PC-9 (cell line): ENCODE measurements at regions not wholly inside any gene's neighbourhood (a gene's known extent, or its start where the extent isn't known, plus 50 kb on each side); places are given as distances from the start of the nearest gene placed in this dataset.

Source experiments
- BruUV-seq: library from RNA; stranded (reverse); fragments of 400-500 nt; replicated peaks from 2 replicates; lab custom pipeline; 2021; lab: Mats Ljungman, UMichigan
- CTCF ChIA-PET: fragments of 300-600 bp; sonication (Branson Sonifier 250); formaldehyde crosslinking; loops from one replicate; lab custom pipeline; 2022; ENCODE audit warnings: antibody characterized with exemption; lab: Charles Lee
- POLR2A ChIA-PET: fragments of 300-600 bp; sonication (Branson Sonifier 250); formaldehyde crosslinking; loops from one replicate; lab custom pipeline; 2022; ENCODE audit warnings: antibody characterized with exemption; ENCODE audit not compliant: unreplicated experiment; lab: Charles Lee
- DNase-seq, 2 experiments: peaks; one replicate each; pipeline versions ENCODE4 v3.0.0 to v3.0.0-alpha.2; 2015 to 2022; ENCODE audit warnings: mixed read lengths in 1 of 2
- H2AFZ ChIP-seq: fragments of 200-600 bp; sonication (generic); 2 replicates; pipeline ENCODE4 v1.8.1; 2017; ENCODE audit warnings: antibody characterized with exemption
- H3F3A ChIP-seq: fragments of 200-600 bp; sonication (generic); 2 replicates; pipeline ENCODE4 v1.8.1; 2017; ENCODE audit warnings: antibody characterized with exemption, mild to moderate bottlenecking, low read depth; ENCODE audit not compliant: insufficient read depth
- H3K27ac ChIP-seq: fragments of 200-600 bp; sonication (generic); 2 replicates; pipeline ENCODE4 v1.6.1; 2016; ENCODE audit warnings: mixed run types
- H3K27me3 ChIP-seq: fragments of 200-600 bp; sonication (generic); 2 replicates; pipeline ENCODE4 v1.6.1; 2016; ENCODE audit warnings: low read depth, mixed run types; ENCODE audit not compliant: insufficient read depth
- H3K36me3 ChIP-seq: fragments of 200-600 bp; sonication (generic); 2 replicates; pipeline ENCODE4 v1.6.1; 2016; ENCODE audit warnings: low read depth, mixed run types
- H3K4me1 ChIP-seq: fragments of 200-600 bp; sonication (generic); replicated peaks from 2 replicates; pipeline ENCODE4 v1.6.1; 2016; ENCODE audit warnings: mixed run types; ENCODE audit not compliant: insufficient read depth
- H3K4me2 ChIP-seq: fragments of 200-600 bp; sonication (generic); 2 replicates; pipeline ENCODE4 v1.6.1; 2017; ENCODE audit warnings: mixed run types
- H3K4me3 ChIP-seq: fragments of 200-600 bp; sonication (generic); 2 replicates; pipeline ENCODE4 v1.6.1; 2016; ENCODE audit warnings: mixed run types
- H3K79me2 ChIP-seq: fragments of 200-600 bp; sonication (generic); 2 replicates; pipeline ENCODE4 v1.6.1; 2017; ENCODE audit warnings: low read depth, mixed run types
- H3K9me2 ChIP-seq: fragments of 200-600 bp; sonication (generic); 2 replicates; pipeline ENCODE4 v1.8.1; 2017; ENCODE audit warnings: mild to moderate bottlenecking; ENCODE audit not compliant: insufficient read depth
- H3K9me3 ChIP-seq: fragments of 200-600 bp; sonication (generic); 2 replicates; pipeline ENCODE4 v1.8.1; 2016; ENCODE audit warnings: low read depth; ENCODE audit not compliant: insufficient read depth
- H4K20me1 ChIP-seq: fragments of 200-600 bp; sonication (generic); 2 replicates; pipeline ENCODE4 v1.8.1; 2017; ENCODE audit not compliant: insufficient read depth
- CTCF ChIP-seq: fragments of 200-600 bp; sonication (generic); conservative IDR thresholded peaks from 2 replicates; pipeline ENCODE4 v1.6.1; 2017; ENCODE audit warnings: mixed run types, antibody characterized with exemption, mild to moderate bottlenecking, moderate library complexity
- EZH2 ChIP-seq: fragments of 200-600 bp; sonication (generic); IDR thresholded peaks from 2 replicates; pipeline ENCODE4 v1.8.0; 2017; ENCODE audit warnings: antibody characterized with exemption, low read depth
- intact Hi-C: fragments of 100-400 bp; cut with micrococcal nuclease; formaldehyde crosslinking; loops from one replicate; pipeline ENCODE4 v1.10.0; 2022; ENCODE audit not compliant: unreplicated experiment

GRCh38 chr9:14423815-14424261, 109.9 kb upstream of the NFIB start:
- Histone ChIP-seq H3K4me1 (peaks cover 19% of the 10 kb centered on the region; the same call in 1 of the 2 replicates), H2AFZ (no peak overlapping the region), H3K36me3 (no peaks in the 10 kb centered on the region), H3K9me3 (no peaks in the 10 kb centered on the region), H3K27me3 (no peaks in the 10 kb centered on the region), H3K27ac (no peak overlapping the region), H3F3A (no peaks in the 10 kb centered on the region), H3K79me2 (no peaks in the 10 kb centered on the region), H3K9me2 (no peaks in the 10 kb centered on the region), H4K20me1 (no peaks in the 10 kb centered on the region), H3K4me3 (no peak overlapping the region), H3K4me2 (peak overlapping the region; percentile 31; the same call in 1 of the 2 replicates)
- CTCF ChIA-PET = no interaction called here
- no peak for DNase-seq
- intact Hi-C loops = loop anchor here (10.0 kb wide), 1 partner anchor 99 kb away; no protein-coding TSS in a partner anchor
- TF ChIP-seq EZH2 (no peak), CTCF (no peak)
- no TSS peak for BruUV-seq
- POLR2A ChIA-PET = no interaction called here

GRCh38 chr9:14421291-14421690, 107.3 kb upstream of the NFIB start:
- POLR2A ChIA-PET = no interaction called here

GRCh38 chr9:14418941-14419937, 105.3 kb upstream of the NFIB start:
- Histone ChIP-seq H4K20me1 (no peaks in the 10 kb centered on the region), H3K79me2 (no peaks in the 10 kb centered on the region), H3K27me3 (no peaks in the 10 kb centered on the region), H3K9me2 (no peaks in the 10 kb centered on the region), H3K4me2 (no peak overlapping the region), H3F3A (no peaks in the 10 kb centered on the region), H3K9me3 (no peaks in the 10 kb centered on the region), H3K36me3 (no peaks in the 10 kb centered on the region), H3K4me3 (no peak overlapping the region), H2AFZ (no peak overlapping the region), H3K4me1 (peaks cover 11% of the 10 kb centered on the region; the same call in 1 of the 2 replicates), H3K27ac (no peak overlapping the region)
- TF ChIP-seq CTCF (no peak), EZH2 (no peak)
- BruUV-seq = no TSS peak
- DNase-seq = no peak
- intact Hi-C loops = no loop called here
- ChIA-PET POLR2A (no interaction called here), CTCF (no interaction called here)

More at GRCh38 chr9:14421291-14421690, 107.3 kb upstream of the NFIB start:
- no peaks in the 10 kb centered on the region for H3K36me3 ChIP-seq
- H3K9me3 ChIP-seq = no peaks in the 10 kb centered on the region
- BruUV-seq = no TSS peak
- no peak overlapping the region for H2AFZ ChIP-seq
- intact Hi-C loops = loop anchor here (10.0 kb wide), 1 partner anchor 96 kb away; no protein-coding TSS in a partner anchor
- H3K27me3 ChIP-seq = no peaks in the 10 kb centered on the region
- TF ChIP-seq EZH2 = no peak
- TF ChIP-seq CTCF = no peak
- H3K27ac ChIP-seq = no peak overlapping the region
- no peaks in the 10 kb centered on the region for H4K20me1 ChIP-seq
- H3K4me2 ChIP-seq = no peak overlapping the region
- no peaks in the 10 kb centered on the region for H3F3A ChIP-seq
- peaks cover 19% of the 10 kb centered on the region; the same call in 1 of the 2 replicates for H3K4me1 ChIP-seq
- H3K9me2 ChIP-seq = no peaks in the 10 kb centered on the region
- CTCF ChIA-PET = no interaction called here
- no peak for DNase-seq
- H3K79me2 ChIP-seq = no peaks in the 10 kb centered on the region
- H3K4me3 ChIP-seq = no peak overlapping the region
